ENCODE measurements at regions not wholly inside any gene's neighbourhood (a gene's known extent, or its start where the extent isn't known, plus 50 kb on each side); places are given as distances from the start of the nearest gene placed in this dataset.

- DNase-seq (ENCODE audit: insufficient read length, low spot score) = no peak
- FAIRE-seq = no peak
These were observed 90.3 kb upstream of the APC start for GRCh38 chr5:112647428-112647827.

GRCh38 chr5:112648264-112648663 lies 89.4 kb upstream of the APC start:
- FAIRE-seq (no peak), DNase-seq (ENCODE audit: insufficient read length, low spot score) (no peak)

GRCh38 chr5:112649882-112650281 lies 87.8 kb upstream of the APC start:
- DNase-seq (ENCODE audit: insufficient read length, low spot score) (no peak), FAIRE-seq (no peak)

GRCh38 chr5:112653638-112654205 lies 84.0 kb upstream of the APC start:
- no peak for DNase-seq (ENCODE audit: insufficient read length, low spot score)

GRCh38 chr5:112655513-112655912 lies 82.2 kb upstream of the APC start:
- DNase-seq (ENCODE audit: insufficient read length, low spot score) = no peak
- FAIRE-seq = no peak

More at GRCh38 chr5:112653638-112654205, 84.0 kb upstream of the APC start:
- no peak for FAIRE-seq

GRCh38 chr5:112656451-112656850 lies 81.2 kb upstream of the APC start:
- DNase-seq (ENCODE audit: insufficient read length, low spot score) = no peak
- FAIRE-seq = no peak

GRCh38 chr5:112657804-112658203 lies 79.9 kb upstream of the APC start:
- FAIRE-seq (no peak), DNase-seq (ENCODE audit: insufficient read length, low spot score) (no peak)

- DNase-seq (ENCODE audit: insufficient read length, low spot score) (no peak), FAIRE-seq (no peak)
These were observed 77.3 kb upstream of the APC start for GRCh38 chr5:112660359-112660758.

GRCh38 chr5:112663146-112663545 lies 74.5 kb upstream of the APC start:
- FAIRE-seq = no peak
- no peak for DNase-seq (ENCODE audit: insufficient read length, low spot score)

GRCh38 chr5:112668016-112668415 lies 69.7 kb upstream of the APC start:
- no peak for DNase-seq (ENCODE audit: insufficient read length, low spot score)
- no peak for FAIRE-seq

GRCh38 chr5:112668911-112669310 lies 68.8 kb upstream of the APC start:
- FAIRE-seq = no peak
- no peak for DNase-seq (ENCODE audit: insufficient read length, low spot score)

- DNase-seq (ENCODE audit: insufficient read length, low spot score) (no peak), FAIRE-seq (no peak)
These were observed 68.2 kb upstream of the APC start for GRCh38 chr5:112669328-112669963.

GRCh38 chr5:112671687-112672086 lies 66.0 kb upstream of the APC start:
- DNase-seq (ENCODE audit: insufficient read length, low spot score) (no peak), FAIRE-seq (no peak)

GRCh38 chr5:112681481-112681908 lies 56.2 kb upstream of the APC start:
- FAIRE-seq = no peak
- no peak for DNase-seq (ENCODE audit: insufficient read length, low spot score)

GRCh38 chr5:112682621-112683061 lies 55.0 kb upstream of the APC start:
- no peak for FAIRE-seq
- no peak for DNase-seq (ENCODE audit: insufficient read length, low spot score)

- DNase-seq (ENCODE audit: insufficient read length, low spot score) = no peak
- no peak for FAIRE-seq
These were observed 53.6 kb upstream of the APC start for GRCh38 chr5:112684121-112684520.

GRCh38 chr5:112684737-112685136 lies 52.9 kb upstream of the APC start:
- no peak for FAIRE-seq
- no peak for DNase-seq (ENCODE audit: insufficient read length, low spot score)

- DNase-seq (ENCODE audit: insufficient read length, low spot score) (no peak), FAIRE-seq (no peak)
These were observed 52.3 kb upstream of the APC start for GRCh38 chr5:112685386-112685785.

- DNase-seq (ENCODE audit: insufficient read length, low spot score) (no peak), FAIRE-seq (no peak)
These were observed 51.8 kb upstream of the APC start for GRCh38 chr5:112685931-112686330.

GRCh38 chr5:112686675-112687074 lies 51.0 kb upstream of the APC start:
- FAIRE-seq (no peak), DNase-seq (ENCODE audit: insufficient read length, low spot score) (no peak)

- no peak for DNase-seq (ENCODE audit: insufficient read length, low spot score)
These were observed 50.4 kb upstream of the APC start for GRCh38 chr5:112687306-112687705.

More at GRCh38 chr5:112687306-112687705, 50.4 kb upstream of the APC start:
- FAIRE-seq = no peak

Measured in HTR-8/SVneo (cell line).